ENCODE measurements at regions not wholly inside any gene's neighbourhood (a gene's known extent, or its start where the extent isn't known, plus 50 kb on each side); places are given as distances from the start of the nearest gene placed in this dataset.

GRCh38 chr3:148546959-148547358 is 150.7 kb upstream of the AGTR1 start:
- TF ChIP-seq, protein P1, sequence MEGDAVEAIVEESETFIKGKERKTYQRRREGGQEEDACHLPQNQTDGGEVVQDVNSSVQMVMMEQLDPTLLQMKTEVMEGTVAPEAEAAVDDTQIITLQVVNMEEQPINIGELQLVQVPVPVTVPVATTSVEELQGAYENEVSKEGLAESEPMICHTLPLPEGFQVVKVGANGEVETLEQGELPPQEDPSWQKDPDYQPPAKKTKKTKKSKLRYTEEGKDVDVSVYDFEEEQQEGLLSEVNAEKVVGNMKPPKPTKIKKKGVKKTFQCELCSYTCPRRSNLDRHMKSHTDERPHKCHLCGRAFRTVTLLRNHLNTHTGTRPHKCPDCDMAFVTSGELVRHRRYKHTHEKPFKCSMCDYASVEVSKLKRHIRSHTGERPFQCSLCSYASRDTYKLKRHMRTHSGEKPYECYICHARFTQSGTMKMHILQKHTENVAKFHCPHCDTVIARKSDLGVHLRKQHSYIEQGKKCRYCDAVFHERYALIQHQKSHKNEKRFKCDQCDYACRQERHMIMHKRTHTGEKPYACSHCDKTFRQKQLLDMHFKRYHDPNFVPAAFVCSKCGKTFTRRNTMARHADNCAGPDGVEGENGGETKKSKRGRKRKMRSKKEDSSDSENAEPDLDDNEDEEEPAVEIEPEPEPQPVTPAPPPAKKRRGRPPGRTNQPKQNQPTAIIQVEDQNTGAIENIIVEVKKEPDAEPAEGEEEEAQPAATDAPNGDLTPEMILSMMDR (conservative IDR thresholded peaks at IDR 0.05), result no peak
- Histone ChIP-seq H3K27me3 (ENCODE audit: control insufficient read depth, insufficient read depth, low read length, poor library complexity, severe bottlenecking) (no peaks in the 10 kb centered on the region), H3K36me3 (ENCODE audit: control insufficient read depth, insufficient read depth, low read length) (no peaks in the 10 kb centered on the region), H3K27ac (ENCODE audit: low read depth, low read length) (no peak overlapping the region), H3K4me3 (ENCODE audit: low read length) (no peak overlapping the region), H3K9me3 (ENCODE audit: control insufficient read depth, low read length) (no peaks in the 10 kb centered on the region), H3K4me1 (ENCODE audit: control insufficient read depth, insufficient read depth, low read length) (no peaks in the 10 kb centered on the region), H3K9ac (ENCODE audit: extremely low read depth, low read length, poor library complexity, severe bottlenecking) (no peak overlapping the region)
- Mint-ChIP-seq H3K27ac (no peak overlapping the region), H3K4me1 (no peaks in the 10 kb centered on the region), H3K27me3 (ENCODE audit: insufficient read depth) (no peaks in the 10 kb centered on the region), H3K36me3 (ENCODE audit: low read depth) (no peaks in the 10 kb centered on the region), H3K4me3 (no peak overlapping the region), H3K9me3 (no peaks in the 10 kb centered on the region)
- 82% methylated on average over 1 of the region's 1 CpG; no CpG with 5 or more reads in 1 of the 2 experiments for WGBS, 2 experiments (ENCODE audit: insufficient coverage in 1 of 2, insufficient read length in 1 of 2)
- DNase-seq, result no peak

- Histone ChIP-seq H3K9me3 (ENCODE audit: control insufficient read depth, low read length) (no peaks in the 10 kb centered on the region), H3K4me1 (ENCODE audit: control insufficient read depth, insufficient read depth, low read length) (peaks cover 5% of the 10 kb centered on the region), H3K9ac (ENCODE audit: extremely low read depth, low read length, poor library complexity, severe bottlenecking) (no peak overlapping the region), H3K4me3 (ENCODE audit: low read length) (no peak overlapping the region), H3K36me3 (ENCODE audit: control insufficient read depth, insufficient read depth, low read length) (no peaks in the 10 kb centered on the region), H3K27ac (ENCODE audit: low read depth, low read length) (no peak overlapping the region), H3K27me3 (ENCODE audit: control insufficient read depth, insufficient read depth, low read length, poor library complexity, severe bottlenecking) (no peaks in the 10 kb centered on the region)
- Mint-ChIP-seq H3K27ac (no peak overlapping the region), H3K4me3 (no peak overlapping the region), H3K9me3 (no peaks in the 10 kb centered on the region), H3K27me3 (ENCODE audit: insufficient read depth) (no peaks in the 10 kb centered on the region), H3K4me1 (peaks cover 6% of the 10 kb centered on the region), H3K36me3 (ENCODE audit: low read depth) (no peaks in the 10 kb centered on the region)
- no peak for DNase-seq
- TF ChIP-seq, protein P1 (conservative IDR thresholded peaks at IDR 0.05), result no peak
- WGBS, 2 experiments (ENCODE audit: insufficient coverage in 1 of 2, insufficient read length in 1 of 2), result 93 to 95% methylated on average over 2 to 3 of the region's 3 CpGs
These were observed 145.9 kb upstream of the AGTR1 start for GRCh38 chr3:148551767-148552260.

DNA sequence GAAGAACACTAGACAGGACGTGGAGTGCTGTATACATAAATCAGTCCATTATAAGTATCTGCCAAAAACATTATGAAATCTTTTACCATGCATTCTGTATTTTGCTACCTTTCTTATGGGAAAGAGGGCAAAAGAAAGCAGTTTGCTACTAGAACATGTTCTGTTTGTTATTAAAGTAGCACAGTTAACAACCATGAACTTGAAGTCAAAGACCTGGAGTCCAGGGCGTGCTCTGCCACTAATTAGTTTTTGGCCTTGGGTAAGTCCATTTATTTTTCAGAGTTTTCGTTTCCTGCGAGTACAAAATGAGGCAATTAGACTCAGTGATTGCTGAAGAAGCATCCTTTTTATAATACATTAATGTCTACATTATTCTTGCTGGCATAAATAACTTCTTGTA is 143.3 kb upstream of the AGTR1 start:
- WGBS, 2 experiments (ENCODE audit: insufficient coverage in 1 of 2, insufficient read length in 1 of 2), result 92% methylated on average over 4 of the region's 4 CpGs; no CpG with 5 or more reads in 1 of the 2 experiments
- Histone ChIP-seq H3K9ac (ENCODE audit: extremely low read depth, low read length, poor library complexity, severe bottlenecking) (no peak overlapping the region), H3K4me3 (ENCODE audit: low read length) (no peak overlapping the region), H3K36me3 (ENCODE audit: control insufficient read depth, insufficient read depth, low read length) (no peaks in the 10 kb centered on the region), H3K4me1 (ENCODE audit: control insufficient read depth, insufficient read depth, low read length) (peaks cover 5% of the 10 kb centered on the region), H3K9me3 (ENCODE audit: control insufficient read depth, low read length) (no peaks in the 10 kb centered on the region), H3K27ac (ENCODE audit: low read depth, low read length) (no peak overlapping the region), H3K27me3 (ENCODE audit: control insufficient read depth, insufficient read depth, low read length, poor library complexity, severe bottlenecking) (no peaks in the 10 kb centered on the region)
- Mint-ChIP-seq H3K27ac (no peak overlapping the region), H3K4me3 (no peak overlapping the region), H3K27me3 (ENCODE audit: insufficient read depth) (no peaks in the 10 kb centered on the region), H3K9me3 (no peaks in the 10 kb centered on the region), H3K36me3 (ENCODE audit: low read depth) (no peaks in the 10 kb centered on the region), H3K4me1 (peaks cover 6% of the 10 kb centered on the region)
- DNase-seq, result no peak
- TF ChIP-seq, protein P1 (conservative IDR thresholded peaks at IDR 0.05), result no peak
